HK-2 (cell line): ENCODE measurements at regions not wholly inside any gene's neighbourhood (a gene's known extent, or its start where the extent isn't known, plus 50 kb on each side); places are given as distances from the start of the nearest gene placed in this dataset.

Source experiments
- DNase-seq: peaks from one replicate; pipeline ENCODE4 v3.0.0-alpha.2; 2018; ENCODE audit not compliant: unreplicated experiment

- DNase-seq: no peak
These were observed 118.2 kb downstream of the HSD17B3 start for GRCh38 chr9:96183751-96184150.

- DNase-seq: no peak
These were observed 123.8 kb downstream of the HSD17B3 start for GRCh38 chr9:96178153-96178552.

- no peak for DNase-seq
These were observed 124.3 kb downstream of the HSD17B3 start for GRCh38 chr9:96177719-96178028.

- no peak for DNase-seq
These were observed 124.8 kb downstream of the HSD17B3 start for GRCh38 chr9:96177005-96177718.

GRCh38 chr9:96175796-96176195 lies 126.2 kb downstream of the HSD17B3 start:
- DNase-seq: no peak

GRCh38 chr9:96175001-96175400 lies 127.0 kb downstream of the HSD17B3 start:
- no peak for DNase-seq

- no peak for DNase-seq
These were observed 127.6 kb downstream of the HSD17B3 start for GRCh38 chr9:96174371-96174770.

- no peak for DNase-seq
These were observed 128.3 kb downstream of the HSD17B3 start for GRCh38 chr9:96173640-96174039.

GRCh38 chr9:96172797-96173196 lies 129.2 kb downstream of the HSD17B3 start:
- no peak for DNase-seq

- DNase-seq: no peak
These were observed 130.2 kb downstream of the HSD17B3 start for GRCh38 chr9:96171728-96172127.

- no peak for DNase-seq
These were observed 132.1 kb downstream of the HSD17B3 start for GRCh38 chr9:96169901-96170300.

GRCh38 chr9:96169484-96169883 lies 132.5 kb downstream of the HSD17B3 start:
- no peak for DNase-seq

- no peak for DNase-seq
These were observed 133.1 kb downstream of the HSD17B3 start for GRCh38 chr9:96168882-96169281.

- no peak for DNase-seq
These were observed 135.0 kb downstream of the HSD17B3 start for GRCh38 chr9:96167011-96167410.

- DNase-seq: no peak
These were observed 137.7 kb downstream of the HSD17B3 start for GRCh38 chr9:96164268-96164683.

- DNase-seq: no peak
These were observed 138.3 kb downstream of the HSD17B3 start for GRCh38 chr9:96163712-96164111.

- DNase-seq: no peak
These were observed 138.8 kb downstream of the HSD17B3 start for GRCh38 chr9:96163161-96163560.

GRCh38 chr9:96161819-96162218 lies 140.2 kb downstream of the HSD17B3 start:
- no peak for DNase-seq

GRCh38 chr9:96160866-96161265 lies 141.1 kb downstream of the HSD17B3 start:
- DNase-seq: no peak

GRCh38 chr9:96160168-96160567 lies 141.8 kb downstream of the HSD17B3 start:
- DNase-seq: no peak

- DNase-seq: no peak
These were observed 142.4 kb downstream of the HSD17B3 start for GRCh38 chr9:96159596-96159995.

- DNase-seq: no peak
These were observed 142.9 kb downstream of the HSD17B3 start for GRCh38 chr9:96158909-96159575.

GRCh38 chr9:96158147-96158546 lies 143.8 kb downstream of the HSD17B3 start:
- no peak for DNase-seq

- DNase-seq: no peak
These were observed 144.3 kb downstream of the HSD17B3 start for GRCh38 chr9:96157675-96158074.
